ENCODE measurements at regions not wholly inside any gene's neighbourhood (a gene's known extent, or its start where the extent isn't known, plus 50 kb on each side); places are given as distances from the start of the nearest gene placed in this dataset.
"Not testable (repeated sequence)": the region's sequence is repeated elsewhere in the genome, so short reads cannot be mapped to it uniquely, and the experiment has no call there.

GRCh38 chr3:194903447-194903846, 217.8 kb downstream of the FAM43A start:
- H3K9me3 Mint-ChIP-seq = peaks cover 25% of the 10 kb centered on the region

DNA sequence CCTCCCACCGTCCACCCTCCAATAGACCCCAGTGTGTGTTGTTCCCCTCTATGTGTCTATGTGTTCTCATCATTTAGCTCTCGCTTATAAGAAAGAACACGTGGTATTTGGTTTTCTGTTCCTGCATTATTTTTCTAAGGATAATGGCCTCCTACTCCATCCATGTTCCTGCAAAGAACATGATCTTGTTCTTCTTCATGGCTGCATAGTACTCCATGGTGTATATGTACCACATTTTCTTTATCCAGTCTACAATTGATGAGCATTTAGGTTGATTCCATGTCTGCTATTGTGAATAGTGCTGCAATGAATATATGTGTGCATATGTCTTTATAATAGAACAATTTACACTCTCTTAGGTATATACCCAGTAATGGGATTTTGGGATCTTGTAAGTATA, 219.3 kb downstream of the FAM43A start:
- H3K4me3 Mint-ChIP-seq; H3K36me3 Mint-ChIP-seq (ENCODE audit: low read depth); H3K27me3 Mint-ChIP-seq (ENCODE audit: insufficient read depth); DNase-seq (ENCODE audit: low spot score); H3K27ac Mint-ChIP-seq: not testable (repeated sequence)
- H3K4me1 Mint-ChIP-seq (ENCODE audit: low read depth) = peaks cover 13% of the 10 kb centered on the region
- H3K9me3 Mint-ChIP-seq = peaks cover 21% of the 10 kb centered on the region
- intact Hi-C loops (cut with micrococcal nuclease) = loop anchor here (5.0 kb wide), 1 partner anchor 218 kb away; the partner anchor contains the start of gene FAM43A

More at GRCh38 chr3:194903447-194903846, 217.8 kb downstream of the FAM43A start:
- H3K27ac Mint-ChIP-seq; H3K36me3 Mint-ChIP-seq (ENCODE audit: low read depth); intact Hi-C loops (cut with micrococcal nuclease); H3K27me3 Mint-ChIP-seq (ENCODE audit: insufficient read depth); DNase-seq (ENCODE audit: low spot score); H3K4me3 Mint-ChIP-seq: not testable (repeated sequence)
- peaks cover 13% of the 10 kb centered on the region for H3K4me1 Mint-ChIP-seq (ENCODE audit: low read depth)

DNA sequence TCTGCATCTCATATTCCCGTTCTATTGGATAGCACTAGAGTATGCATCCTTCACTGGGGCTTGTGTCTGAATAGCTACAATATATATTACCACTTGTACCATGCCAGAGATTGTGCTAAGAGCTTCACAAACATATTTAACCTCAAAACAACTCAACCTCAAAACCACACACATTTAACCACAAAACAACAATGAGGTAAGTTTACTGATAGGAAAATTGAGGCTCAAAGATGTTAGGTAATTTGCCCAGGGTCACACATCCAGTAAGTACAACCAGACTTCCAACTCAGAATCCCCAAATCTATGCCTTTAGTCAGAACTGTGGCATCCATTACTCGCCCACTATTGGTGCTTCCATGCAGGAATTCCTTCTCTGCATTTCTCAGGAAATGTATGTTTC, 220.0 kb downstream of the FAM43A start:
- H3K36me3 Mint-ChIP-seq (ENCODE audit: low read depth) = no peaks in the 10 kb centered on the region

DNA sequence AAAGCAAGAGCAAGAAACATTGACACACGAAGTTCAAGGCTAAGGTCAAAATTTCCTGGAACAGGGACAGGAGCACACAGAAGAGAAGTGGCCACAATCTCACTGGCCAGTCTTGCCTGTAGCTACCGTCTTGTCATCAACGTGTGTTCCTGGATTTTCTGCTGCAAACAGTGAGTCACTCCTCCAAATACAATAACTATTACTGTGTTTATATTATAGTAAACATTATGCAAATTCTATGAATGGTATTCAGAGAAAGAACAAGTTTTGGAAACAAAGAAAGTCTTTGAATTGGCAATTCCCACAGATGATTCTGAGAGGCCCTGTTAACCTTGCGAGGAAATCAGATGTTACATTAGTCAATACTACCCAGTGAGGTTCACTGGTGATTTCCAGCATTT, 220.5 kb downstream of the FAM43A start:
- intact Hi-C loops (cut with micrococcal nuclease) = loop anchor here (5.0 kb wide), 1 partner anchor 219 kb away; the partner anchor contains the start of gene FAM43A
- Mint-ChIP-seq H3K4me1 (ENCODE audit: low read depth) (peaks cover 13% of the 10 kb centered on the region), H3K9me3 (peaks cover 14% of the 10 kb centered on the region), H3K27ac (no peak overlapping the region), H3K4me3 (no peak overlapping the region), H3K36me3 (ENCODE audit: low read depth) (no peaks in the 10 kb centered on the region), H3K27me3 (ENCODE audit: insufficient read depth) (peaks cover 4% of the 10 kb centered on the region)
- DNase-seq (ENCODE audit: low spot score) = no peak

More for the DNA sequence above, 220.0 kb downstream of the FAM43A start:
- H3K27ac Mint-ChIP-seq = no peak overlapping the region
- H3K4me1 Mint-ChIP-seq (ENCODE audit: low read depth) = peaks cover 13% of the 10 kb centered on the region
- H3K9me3 Mint-ChIP-seq = peaks cover 14% of the 10 kb centered on the region
- intact Hi-C loops (cut with micrococcal nuclease) = loop anchor here (5.0 kb wide), 1 partner anchor 218 kb away; the partner anchor contains the start of gene FAM43A
- DNase-seq (ENCODE audit: low spot score) = no peak
- peaks cover 4% of the 10 kb centered on the region for H3K27me3 Mint-ChIP-seq (ENCODE audit: insufficient read depth)
- no peak overlapping the region for H3K4me3 Mint-ChIP-seq

- DNase-seq (ENCODE audit: low spot score) = no peak
- no peaks in the 10 kb centered on the region for H3K36me3 Mint-ChIP-seq (ENCODE audit: low read depth)
- H3K27ac Mint-ChIP-seq = no peak overlapping the region
Observed at GRCh38 chr3:194906970-194907629, 221.4 kb downstream of the FAM43A start.

DNA sequence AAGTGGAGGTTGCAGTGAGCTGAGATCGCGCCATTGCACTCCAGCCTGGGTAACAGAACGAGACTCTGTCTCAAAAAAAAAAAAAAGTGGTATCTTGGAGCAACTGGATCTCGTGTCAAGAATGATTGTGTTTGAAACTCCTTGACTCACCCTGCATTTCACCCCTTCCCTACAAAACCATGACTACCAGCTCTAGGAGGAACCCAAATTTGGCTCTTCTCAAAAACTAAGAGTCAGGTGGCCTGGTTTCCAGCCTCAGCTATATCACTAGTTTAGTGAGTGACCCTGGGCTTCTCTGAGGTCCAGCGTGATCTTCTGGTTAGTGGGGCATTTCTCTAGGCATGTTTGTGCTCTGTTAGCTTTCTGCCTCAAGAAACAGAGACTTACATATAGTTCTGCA, 222.1 kb downstream of the FAM43A start:
- H3K27ac Mint-ChIP-seq = no peak overlapping the region
- H3K9me3 Mint-ChIP-seq = peaks cover 10% of the 10 kb centered on the region
- H3K27me3 Mint-ChIP-seq (ENCODE audit: insufficient read depth) = peaks cover 5% of the 10 kb centered on the region
- no peak overlapping the region for H3K4me3 Mint-ChIP-seq
- intact Hi-C loops (cut with micrococcal nuclease) = loop anchor here (5.0 kb wide), 1 partner anchor 221 kb away; the partner anchor contains the start of gene FAM43A
- H3K4me1 Mint-ChIP-seq (ENCODE audit: low read depth) = peaks cover 13% of the 10 kb centered on the region
- H3K36me3 Mint-ChIP-seq (ENCODE audit: low read depth) = no peaks in the 10 kb centered on the region
- DNase-seq (ENCODE audit: low spot score) = no peak

More at GRCh38 chr3:194906970-194907629, 221.4 kb downstream of the FAM43A start:
- H3K9me3 Mint-ChIP-seq = peaks cover 10% of the 10 kb centered on the region
- H3K4me3 Mint-ChIP-seq = no peak overlapping the region
- intact Hi-C loops (cut with micrococcal nuclease) = loop anchor here (5.0 kb wide), 1 partner anchor 220 kb away; the partner anchor contains the start of gene FAM43A
- H3K4me1 Mint-ChIP-seq (ENCODE audit: low read depth) = peaks cover 13% of the 10 kb centered on the region
- peaks cover 4% of the 10 kb centered on the region for H3K27me3 Mint-ChIP-seq (ENCODE audit: insufficient read depth)

- peaks cover 3% of the 10 kb centered on the region for H3K27me3 Mint-ChIP-seq (ENCODE audit: insufficient read depth)
- no peak for DNase-seq (ENCODE audit: low spot score)
- no peaks in the 10 kb centered on the region for H3K36me3 Mint-ChIP-seq (ENCODE audit: low read depth)
- peaks cover 13% of the 10 kb centered on the region for H3K4me1 Mint-ChIP-seq (ENCODE audit: low read depth)
- H3K4me3 Mint-ChIP-seq = no peak overlapping the region
- H3K27ac Mint-ChIP-seq = no peak overlapping the region
- intact Hi-C loops (cut with micrococcal nuclease) = loop anchor here (5.0 kb wide), 1 partner anchor 221 kb away; the partner anchor contains the start of gene FAM43A
- H3K9me3 Mint-ChIP-seq = peaks cover 8% of the 10 kb centered on the region
Observed at GRCh38 chr3:194908496-194908895, 222.8 kb downstream of the FAM43A start.

DNA sequence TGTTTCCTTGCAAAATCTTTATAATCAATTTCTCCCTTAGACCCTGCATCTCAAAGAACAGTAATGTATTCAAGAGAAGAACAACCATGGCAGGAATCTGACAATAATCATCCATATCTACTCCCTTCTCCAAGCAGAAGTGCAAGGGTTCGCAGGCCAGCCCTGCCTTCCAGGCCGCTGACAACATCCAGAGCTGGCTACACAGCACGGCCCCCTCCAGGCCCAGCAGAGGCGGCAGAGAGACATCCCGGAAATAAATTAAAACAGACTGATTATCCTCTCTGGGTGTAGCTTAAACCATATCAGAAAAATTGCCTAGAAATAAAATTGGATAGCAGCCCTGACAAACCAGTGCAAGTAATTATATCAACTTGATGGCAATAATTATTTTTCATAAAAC, 223.3 kb downstream of the FAM43A start:
- Mint-ChIP-seq H3K9me3 (peaks cover 4% of the 10 kb centered on the region), H3K36me3 (ENCODE audit: low read depth) (no peaks in the 10 kb centered on the region), H3K27me3 (ENCODE audit: insufficient read depth) (peaks cover 2% of the 10 kb centered on the region), H3K4me1 (ENCODE audit: low read depth) (peaks cover 13% of the 10 kb centered on the region), H3K4me3 (no peak overlapping the region), H3K27ac (no peak overlapping the region)
- intact Hi-C loops (cut with micrococcal nuclease) = loop anchor here (5.0 kb wide), 1 partner anchor 222 kb away; the partner anchor contains the start of gene FAM43A
- no peak for DNase-seq (ENCODE audit: low spot score)

DNA sequence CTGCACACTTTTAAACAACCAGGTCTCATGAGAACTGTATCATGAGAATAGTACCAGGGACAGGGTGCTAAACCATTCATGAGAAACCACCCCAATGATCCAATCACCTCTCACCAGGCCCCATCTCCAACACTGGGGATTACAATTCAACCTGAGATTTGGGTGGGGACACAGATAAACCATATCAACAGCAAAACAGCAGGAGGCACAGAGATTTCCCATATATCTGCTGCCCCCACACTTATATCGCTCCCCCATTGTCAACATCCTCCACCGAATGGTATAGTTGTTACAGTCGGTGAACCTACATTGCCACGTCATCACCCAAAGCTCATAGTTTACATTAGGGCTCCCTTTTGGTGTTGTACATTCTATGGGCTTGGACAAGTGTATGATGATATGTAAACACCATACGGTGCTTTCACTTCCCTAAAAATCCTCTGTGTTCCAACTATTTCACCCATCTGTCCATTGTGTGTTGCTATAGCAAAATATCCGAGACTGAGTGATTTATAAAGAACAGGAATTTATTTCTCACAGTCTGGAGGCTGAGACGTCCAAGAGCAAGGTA, 224.8 kb downstream of the FAM43A start:
- Mint-ChIP-seq H3K36me3 (ENCODE audit: low read depth) (no peaks in the 10 kb centered on the region), H3K9me3 (no peaks in the 10 kb centered on the region), H3K27ac (no peak overlapping the region), H3K4me3 (no peak overlapping the region), H3K4me1 (ENCODE audit: low read depth) (peaks cover 12% of the 10 kb centered on the region), H3K27me3 (ENCODE audit: insufficient read depth) (peaks cover 4% of the 10 kb centered on the region)
- intact Hi-C loops (cut with micrococcal nuclease) = no loop called here
- no peak for DNase-seq (ENCODE audit: low spot score)

DNA sequence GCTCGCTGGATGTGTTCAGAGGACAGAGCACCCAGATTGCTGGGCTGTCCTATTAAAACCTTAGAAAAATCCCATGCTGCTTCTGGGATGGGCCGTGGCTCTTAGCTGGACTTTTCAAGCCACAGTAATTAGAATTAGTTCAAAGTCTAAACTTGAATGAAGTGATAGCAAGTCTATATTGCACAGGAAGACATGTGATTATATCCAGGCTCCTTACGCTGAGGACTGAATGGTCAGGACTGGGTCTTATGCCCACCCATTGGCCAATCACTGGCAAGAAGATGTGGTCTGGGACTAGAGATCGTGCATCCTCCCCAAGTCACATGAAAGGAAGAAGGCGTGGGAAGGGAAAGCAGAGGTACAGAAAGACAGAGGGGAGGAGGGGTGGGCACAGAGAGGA, 227.6 kb downstream of the FAM43A start:
- intact Hi-C loops (cut with micrococcal nuclease) = no loop called here
- Mint-ChIP-seq H3K27ac (no peak overlapping the region), H3K9me3 (no peaks in the 10 kb centered on the region), H3K36me3 (ENCODE audit: low read depth) (no peaks in the 10 kb centered on the region), H3K4me1 (ENCODE audit: low read depth) (no peaks in the 10 kb centered on the region), H3K27me3 (ENCODE audit: insufficient read depth) (peaks cover 10% of the 10 kb centered on the region), H3K4me3 (no peak overlapping the region)
- no peak for DNase-seq (ENCODE audit: low spot score)

DNA sequence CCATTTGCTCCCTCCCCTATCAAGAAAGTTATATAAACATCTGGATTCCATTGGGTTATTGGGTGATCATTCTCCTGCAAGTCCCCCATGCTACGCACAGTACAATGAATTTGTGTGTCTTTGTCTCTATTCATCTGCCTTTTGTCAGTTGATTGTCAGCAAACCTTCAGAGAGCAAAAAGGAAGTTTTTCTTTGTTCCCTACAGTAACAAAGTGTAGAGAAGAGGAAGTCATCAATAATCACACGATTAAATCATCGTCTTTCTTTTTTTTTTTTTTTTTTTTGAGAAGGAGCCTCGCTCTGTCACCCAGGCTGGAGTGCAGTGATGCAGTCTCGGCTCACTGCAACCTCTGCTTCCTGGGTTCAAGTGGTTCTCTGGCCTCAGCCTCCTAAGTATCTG, 239.2 kb downstream of the FAM43A start:
- DNase-seq (ENCODE audit: low spot score); H3K4me1 Mint-ChIP-seq (ENCODE audit: low read depth); H3K27ac Mint-ChIP-seq; H3K4me3 Mint-ChIP-seq; H3K36me3 Mint-ChIP-seq (ENCODE audit: low read depth); H3K9me3 Mint-ChIP-seq; H3K27me3 Mint-ChIP-seq (ENCODE audit: insufficient read depth); intact Hi-C loops (cut with micrococcal nuclease): not testable (repeated sequence)

- DNase-seq (ENCODE audit: low spot score) = no peak
- Mint-ChIP-seq H3K27me3 (ENCODE audit: insufficient read depth) (no peaks in the 10 kb centered on the region), H3K36me3 (ENCODE audit: low read depth) (no peaks in the 10 kb centered on the region), H3K4me3 (no peak overlapping the region), H3K27ac (no peak overlapping the region), H3K9me3 (no peaks in the 10 kb centered on the region), H3K4me1 (ENCODE audit: low read depth) (no peaks in the 10 kb centered on the region)
- intact Hi-C loops (cut with micrococcal nuclease) = no loop called here
Observed at GRCh38 chr3:194925614-194926013, 239.9 kb downstream of the FAM43A start.

DNA sequence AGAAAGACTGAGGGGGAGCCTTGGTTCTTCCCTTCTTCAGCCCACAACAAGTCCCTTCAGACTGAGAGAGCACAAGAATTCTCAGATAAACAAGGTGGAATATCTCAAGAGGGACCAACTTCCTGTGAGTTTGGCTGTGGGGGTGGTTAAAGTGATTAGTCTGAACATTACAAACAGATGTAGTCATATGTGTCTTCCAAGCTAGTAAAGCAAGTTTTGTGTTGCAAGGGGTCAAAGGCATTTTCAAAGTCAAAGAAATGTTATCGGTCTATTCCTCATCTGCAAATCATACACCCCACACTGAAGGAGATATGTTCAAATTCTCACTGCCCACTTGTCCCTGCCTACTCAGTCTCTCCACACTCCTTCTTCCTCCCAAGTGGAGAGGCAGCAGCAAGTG, 242.5 kb downstream of the FAM43A start:
- DNase-seq (ENCODE audit: low spot score) = no peak
- Mint-ChIP-seq H3K36me3 (ENCODE audit: low read depth) (no peaks in the 10 kb centered on the region), H3K4me1 (ENCODE audit: low read depth) (no peaks in the 10 kb centered on the region), H3K27me3 (ENCODE audit: insufficient read depth) (peaks cover 7% of the 10 kb centered on the region), H3K4me3 (no peak overlapping the region), H3K9me3 (no peaks in the 10 kb centered on the region), H3K27ac (no peak overlapping the region)
- intact Hi-C loops (cut with micrococcal nuclease) = no loop called here
